Mucosa of gallbladder (tissue), 1 donor: ENCODE measurements at regions not wholly inside any gene's neighbourhood (a gene's known extent, or its start where the extent isn't known, plus 50 kb on each side); places are given as distances from the start of the nearest gene placed in this dataset.
A peak's percentile ranks its signal among the peaks of the same experiment; 100 is the strongest.

ENCODE experiments used
- DNase-seq: peaks from one replicate; pipeline ENCODE4 v3.0.0-alpha.2; 2020; ENCODE audit warnings: low spot score
- donor health status: DM: no; HTN: no; CAD: no.

GRCh38 chr7:21029006-21029405, 242.3 kb upstream of the SP8 start:
- DNase-seq = no peak

- DNase-seq = no peak
Observed at GRCh38 chr7:21030237-21030871, 243.7 kb upstream of the SP8 start.

GRCh38 chr7:21041252-21041651, 254.6 kb upstream of the SP8 start:
- no peak for DNase-seq

- no peak for DNase-seq
Observed at GRCh38 chr7:21041666-21042065, 255.0 kb upstream of the SP8 start.

GRCh38 chr7:21044384-21044783, 257.7 kb upstream of the SP8 start:
- no peak for DNase-seq

- no peak for DNase-seq
Observed at GRCh38 chr7:21044913-21045568, 258.4 kb upstream of the SP8 start.

GRCh38 chr7:21051865-21052264, 265.2 kb upstream of the SP8 start:
- no peak for DNase-seq

- no peak for DNase-seq
Observed at GRCh38 chr7:21054427-21055112, 267.9 kb upstream of the SP8 start.

GRCh38 chr7:21059069-21059468, 272.4 kb upstream of the SP8 start:
- DNase-seq = no peak

- no peak for DNase-seq
Observed at GRCh38 chr7:21063106-21063505, 276.4 kb upstream of the SP8 start.

- DNase-seq = no peak
Observed at GRCh38 chr7:21064698-21065648, 278.3 kb upstream of the SP8 start.

- no peak for DNase-seq
Observed at GRCh38 chr7:21066221-21066620, 279.5 kb upstream of the SP8 start.

GRCh38 chr7:21067216-21067615, 280.5 kb upstream of the SP8 start:
- no peak for DNase-seq

GRCh38 chr7:21070571-21071090, 283.9 kb upstream of the SP8 start:
- no peak for DNase-seq

GRCh38 chr7:21071561-21072501, 285.1 kb upstream of the SP8 start:
- DNase-seq = no peak

- DNase-seq = peak; percentile 19
Observed at GRCh38 chr7:21076054-21076453, 289.4 kb upstream of the SP8 start.

- no peak for DNase-seq
Observed at GRCh38 chr7:21076574-21076973, 289.9 kb upstream of the SP8 start.

- DNase-seq = no peak
Observed at GRCh38 chr7:21077602-21078001, 290.9 kb upstream of the SP8 start.

GRCh38 chr7:21084286-21084685, 297.6 kb upstream of the SP8 start:
- no peak for DNase-seq

GRCh38 chr7:21086688-21087087, 300.0 kb upstream of the SP8 start:
- DNase-seq = peak; percentile 55

GRCh38 chr7:21089653-21090052, 303.0 kb upstream of the SP8 start:
- DNase-seq = no peak
